WTC11 (cell line): ENCODE measurements at regions not wholly inside any gene's neighbourhood (a gene's known extent, or its start where the extent isn't known, plus 50 kb on each side); places are given as distances from the start of the nearest gene placed in this dataset.

ENCODE experiments used
- ATF3 ChIP-seq: sonication (generic); formaldehyde crosslinking; conservative IDR thresholded peaks from 2 replicates; pipeline ENCODE4 v1.8.1; 2022; ENCODE audit warnings: mild to moderate bottlenecking, missing genetic modification reagents
- NFE2L1 ChIP-seq: sonication (generic); formaldehyde crosslinking; IDR thresholded peaks from 2 replicates; pipeline ENCODE4 v1.8.1; 2023; ENCODE audit warnings: missing genetic modification reagents
- SMAD4 ChIP-seq: sonication (generic); formaldehyde crosslinking; IDR thresholded peaks from 2 replicates; pipeline ENCODE4 v1.8.0; 2022; ENCODE audit warnings: mild to moderate bottlenecking, missing genetic modification reagents
- TF ChIP-seq, protein P1 (sequence below): fragments of 200-600 bp; IDR thresholded peaks from 2 replicates; pipeline ENCODE4 v1.8.0; 2022; ENCODE audit warnings: antibody characterized with exemption
- TF ChIP-seq, protein P2 (sequence below): fragments of 250-450 bp; sonication (Bioruptor Pico); IDR thresholded peaks from 2 replicates; pipeline ENCODE4 v1.9.0; 2021; ENCODE audit warnings: mild to moderate bottlenecking, borderline replicate concordance
- TF ChIP-seq, protein P3 (sequence below): sonication (generic); formaldehyde crosslinking; IDR thresholded peaks from 2 replicates; pipeline ENCODE4 v1.8.1; 2022; ENCODE audit warnings: low read depth, mild to moderate bottlenecking, moderate library complexity, missing genetic modification reagents, borderline replicate concordance

DNA sequence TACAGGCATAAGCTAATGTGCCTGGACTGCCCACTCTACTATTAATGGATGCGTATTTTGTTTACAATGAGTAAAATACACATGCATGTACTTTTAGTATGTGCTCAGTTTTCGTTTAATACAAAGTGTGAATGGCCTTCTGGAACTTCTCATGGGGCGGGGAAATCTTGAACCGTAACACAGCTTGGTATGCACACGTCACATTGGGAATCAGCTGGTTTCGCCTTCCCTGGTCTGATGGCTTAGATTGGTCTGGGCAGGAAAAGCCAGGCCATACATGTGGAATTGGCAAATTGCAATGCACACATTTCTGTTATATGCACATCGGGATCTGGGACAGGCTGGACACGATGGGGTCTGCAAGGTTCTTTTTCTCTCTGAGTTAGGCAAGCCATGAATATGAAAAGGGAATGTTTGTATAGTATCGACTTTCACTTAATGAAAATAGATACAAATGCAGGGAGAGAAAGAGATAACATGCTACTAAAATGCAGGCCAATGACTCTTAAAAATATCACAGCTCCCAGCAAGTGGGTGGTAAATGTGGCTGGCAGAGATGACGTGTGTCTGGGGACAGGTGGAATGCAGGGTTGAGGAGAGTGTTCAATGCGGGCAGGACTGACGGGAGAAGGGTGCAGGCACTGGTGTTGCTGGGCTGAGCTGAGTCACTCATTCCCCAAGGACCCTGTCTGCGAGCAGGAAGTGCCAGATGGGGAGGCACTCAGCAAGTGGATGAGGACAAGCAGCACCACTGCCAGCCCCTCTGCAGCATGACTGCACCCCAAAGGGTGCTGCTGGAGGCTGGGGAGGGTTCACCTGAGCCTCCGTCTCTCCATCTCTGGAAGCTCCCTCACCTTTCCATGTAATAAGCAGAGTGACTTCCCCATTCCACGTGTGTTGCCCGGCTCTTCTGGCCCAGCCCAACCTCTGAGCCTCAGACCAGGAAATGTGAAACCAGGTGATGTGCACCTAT, 204.0 kb upstream of the GPR12 start:
- TF ChIP-seq ATF3 (CRISPR knock-in tag) = no peak
- TF ChIP-seq SMAD4 (CRISPR knock-in tag) = no peak
- TF ChIP-seq, protein P1, sequence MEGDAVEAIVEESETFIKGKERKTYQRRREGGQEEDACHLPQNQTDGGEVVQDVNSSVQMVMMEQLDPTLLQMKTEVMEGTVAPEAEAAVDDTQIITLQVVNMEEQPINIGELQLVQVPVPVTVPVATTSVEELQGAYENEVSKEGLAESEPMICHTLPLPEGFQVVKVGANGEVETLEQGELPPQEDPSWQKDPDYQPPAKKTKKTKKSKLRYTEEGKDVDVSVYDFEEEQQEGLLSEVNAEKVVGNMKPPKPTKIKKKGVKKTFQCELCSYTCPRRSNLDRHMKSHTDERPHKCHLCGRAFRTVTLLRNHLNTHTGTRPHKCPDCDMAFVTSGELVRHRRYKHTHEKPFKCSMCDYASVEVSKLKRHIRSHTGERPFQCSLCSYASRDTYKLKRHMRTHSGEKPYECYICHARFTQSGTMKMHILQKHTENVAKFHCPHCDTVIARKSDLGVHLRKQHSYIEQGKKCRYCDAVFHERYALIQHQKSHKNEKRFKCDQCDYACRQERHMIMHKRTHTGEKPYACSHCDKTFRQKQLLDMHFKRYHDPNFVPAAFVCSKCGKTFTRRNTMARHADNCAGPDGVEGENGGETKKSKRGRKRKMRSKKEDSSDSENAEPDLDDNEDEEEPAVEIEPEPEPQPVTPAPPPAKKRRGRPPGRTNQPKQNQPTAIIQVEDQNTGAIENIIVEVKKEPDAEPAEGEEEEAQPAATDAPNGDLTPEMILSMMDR = no peak
- TF ChIP-seq, protein P2, sequence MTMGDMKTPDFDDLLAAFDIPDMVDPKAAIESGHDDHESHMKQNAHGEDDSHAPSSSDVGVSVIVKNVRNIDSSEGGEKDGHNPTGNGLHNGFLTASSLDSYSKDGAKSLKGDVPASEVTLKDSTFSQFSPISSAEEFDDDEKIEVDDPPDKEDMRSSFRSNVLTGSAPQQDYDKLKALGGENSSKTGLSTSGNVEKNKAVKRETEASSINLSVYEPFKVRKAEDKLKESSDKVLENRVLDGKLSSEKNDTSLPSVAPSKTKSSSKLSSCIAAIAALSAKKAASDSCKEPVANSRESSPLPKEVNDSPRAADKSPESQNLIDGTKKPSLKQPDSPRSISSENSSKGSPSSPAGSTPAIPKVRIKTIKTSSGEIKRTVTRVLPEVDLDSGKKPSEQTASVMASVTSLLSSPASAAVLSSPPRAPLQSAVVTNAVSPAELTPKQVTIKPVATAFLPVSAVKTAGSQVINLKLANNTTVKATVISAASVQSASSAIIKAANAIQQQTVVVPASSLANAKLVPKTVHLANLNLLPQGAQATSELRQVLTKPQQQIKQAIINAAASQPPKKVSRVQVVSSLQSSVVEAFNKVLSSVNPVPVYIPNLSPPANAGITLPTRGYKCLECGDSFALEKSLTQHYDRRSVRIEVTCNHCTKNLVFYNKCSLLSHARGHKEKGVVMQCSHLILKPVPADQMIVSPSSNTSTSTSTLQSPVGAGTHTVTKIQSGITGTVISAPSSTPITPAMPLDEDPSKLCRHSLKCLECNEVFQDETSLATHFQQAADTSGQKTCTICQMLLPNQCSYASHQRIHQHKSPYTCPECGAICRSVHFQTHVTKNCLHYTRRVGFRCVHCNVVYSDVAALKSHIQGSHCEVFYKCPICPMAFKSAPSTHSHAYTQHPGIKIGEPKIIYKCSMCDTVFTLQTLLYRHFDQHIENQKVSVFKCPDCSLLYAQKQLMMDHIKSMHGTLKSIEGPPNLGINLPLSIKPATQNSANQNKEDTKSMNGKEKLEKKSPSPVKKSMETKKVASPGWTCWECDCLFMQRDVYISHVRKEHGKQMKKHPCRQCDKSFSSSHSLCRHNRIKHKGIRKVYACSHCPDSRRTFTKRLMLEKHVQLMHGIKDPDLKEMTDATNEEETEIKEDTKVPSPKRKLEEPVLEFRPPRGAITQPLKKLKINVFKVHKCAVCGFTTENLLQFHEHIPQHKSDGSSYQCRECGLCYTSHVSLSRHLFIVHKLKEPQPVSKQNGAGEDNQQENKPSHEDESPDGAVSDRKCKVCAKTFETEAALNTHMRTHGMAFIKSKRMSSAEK = no peak
- TF ChIP-seq NFE2L1 (CRISPR knock-in tag) = no peak
- TF ChIP-seq, protein P3, sequence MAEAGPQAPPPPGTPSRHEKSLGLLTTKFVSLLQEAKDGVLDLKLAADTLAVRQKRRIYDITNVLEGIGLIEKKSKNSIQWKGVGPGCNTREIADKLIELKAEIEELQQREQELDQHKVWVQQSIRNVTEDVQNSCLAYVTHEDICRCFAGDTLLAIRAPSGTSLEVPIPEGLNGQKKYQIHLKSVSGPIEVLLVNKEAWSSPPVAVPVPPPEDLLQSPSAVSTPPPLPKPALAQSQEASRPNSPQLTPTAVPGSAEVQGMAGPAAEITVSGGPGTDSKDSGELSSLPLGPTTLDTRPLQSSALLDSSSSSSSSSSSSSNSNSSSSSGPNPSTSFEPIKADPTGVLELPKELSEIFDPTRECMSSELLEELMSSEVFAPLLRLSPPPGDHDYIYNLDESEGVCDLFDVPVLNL (CRISPR knock-in tag) = no peak
